Central memory CD8-positive, alpha-beta T cell (primary cell): ENCODE measurements at regions not wholly inside any gene's neighbourhood (a gene's known extent, or its start where the extent isn't known, plus 50 kb on each side); places are given as distances from the start of the nearest gene placed in this dataset.
"Not testable (repeated sequence)": the region's sequence is repeated elsewhere in the genome, so short reads cannot be mapped to it uniquely, and the experiment has no call there.

ENCODE experiments used
- ATAC-seq: fragments of 150-1000 bp; cut with Tn5 transposase; replicated peaks from 2 replicates; pipeline ENCODE4 v1.10.0; 2022; ENCODE audit warnings: mild to moderate bottlenecking, moderate FRiP score, moderate number of reproducible peaks; ENCODE audit not compliant: poor library complexity, severe bottlenecking; ENCODE audit errors: extremely low read depth
- DNase-seq, 2 donors: peaks; one replicate each; pipeline ENCODE4 v3.0.0; 2021; ENCODE audit warnings: low spot score in 2 of 2
- H3K27ac Mint-ChIP-seq: one replicate; pipeline ENCODE4 v1.8.0; 2022; ENCODE audit warnings: low read depth, mild to moderate bottlenecking, moderate library complexity, mixed read lengths
- H3K27me3 Mint-ChIP-seq: one replicate; pipeline ENCODE4 v1.8.0; 2022; ENCODE audit warnings: mixed read lengths
- H3K36me3 Mint-ChIP-seq: one replicate; pipeline ENCODE4 v1.8.0; 2022; ENCODE audit warnings: mild to moderate bottlenecking, moderate library complexity, mixed read lengths; ENCODE audit not compliant: insufficient read depth
- H3K4me1 Mint-ChIP-seq: one replicate; pipeline ENCODE4 v1.8.0; 2022; ENCODE audit warnings: mixed read lengths
- H3K4me3 Mint-ChIP-seq: one replicate; pipeline ENCODE4 v1.8.0; 2022; ENCODE audit warnings: mild to moderate bottlenecking, moderate library complexity, mixed read lengths
- H3K9me3 Mint-ChIP-seq: one replicate; pipeline ENCODE4 v1.8.0; 2022; ENCODE audit warnings: mixed read lengths

DNA sequence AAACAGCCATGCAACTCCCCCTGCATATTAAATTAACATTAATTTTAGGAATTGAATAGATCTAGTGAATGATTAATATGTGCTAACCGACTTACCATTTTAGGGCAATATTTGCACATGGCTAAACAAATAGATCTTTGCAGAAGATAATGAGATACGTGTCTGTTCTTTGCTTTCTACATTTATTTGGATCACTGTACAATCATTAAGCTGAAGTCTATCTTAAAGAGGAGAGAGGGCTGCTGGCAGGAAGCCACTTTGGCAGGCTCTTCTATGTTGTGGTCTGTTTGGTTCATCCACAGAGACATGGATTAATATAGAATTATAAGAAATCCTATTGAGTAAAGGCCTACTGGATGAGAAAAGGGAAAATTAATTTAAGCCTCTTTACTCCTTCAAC is 318.5 kb downstream of the ANKRD30B start:
- not testable (repeated sequence) for H3K4me1 Mint-ChIP-seq, DNase-seq, H3K9me3 Mint-ChIP-seq, H3K36me3 Mint-ChIP-seq, H3K4me3 Mint-ChIP-seq, ATAC-seq, H3K27me3 Mint-ChIP-seq, H3K27ac Mint-ChIP-seq

DNA sequence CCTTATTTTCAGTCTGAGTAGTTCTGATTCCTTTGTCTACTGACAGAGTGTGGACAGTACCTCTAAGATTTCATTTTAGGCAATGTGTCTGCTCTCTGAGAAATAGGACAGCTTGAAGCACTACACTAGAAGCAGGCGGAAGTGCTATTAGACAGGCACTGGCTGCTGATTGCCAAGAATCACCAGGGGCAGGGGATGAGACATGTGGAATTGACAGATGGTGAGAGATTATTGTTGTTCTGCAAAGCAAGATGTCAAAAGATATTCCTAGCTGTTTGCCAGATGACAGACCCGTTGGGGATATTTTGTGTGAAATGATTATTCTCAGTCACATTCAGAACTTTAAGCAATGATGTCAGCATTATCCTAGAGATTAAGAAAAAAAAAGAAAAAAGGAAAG is 323.3 kb downstream of the ANKRD30B start:
- not testable (repeated sequence) for H3K4me3 Mint-ChIP-seq, H3K4me1 Mint-ChIP-seq, H3K9me3 Mint-ChIP-seq, H3K27me3 Mint-ChIP-seq, H3K27ac Mint-ChIP-seq, DNase-seq, H3K36me3 Mint-ChIP-seq, ATAC-seq
